HG02938 (cell line): ENCODE measurements at regions not wholly inside any gene's neighbourhood (a gene's known extent, or its start where the extent isn't known, plus 50 kb on each side); places are given as distances from the start of the nearest gene placed in this dataset.
"Not testable (repeated sequence)": the region's sequence is repeated elsewhere in the genome, so short reads cannot be mapped to it uniquely, and the experiment has no call there.

ENCODE experiments used
- ATAC-seq: cut with Tn5 transposase; IDR thresholded peaks from one replicate; pipeline ENCODE4 v1.9.1; 2021; ENCODE audit warnings: mild to moderate bottlenecking, moderate library complexity; ENCODE audit not compliant: unreplicated experiment

GRCh38 chr10:32217216-32217615, 129.7 kb downstream of the EPC1 start:
- no peak for ATAC-seq

GRCh38 chr10:32213838-32214237, 133.1 kb downstream of the EPC1 start:
- not testable (repeated sequence) for ATAC-seq

GRCh38 chr10:32211046-32211363, 136.0 kb downstream of the EPC1 start:
- no peak for ATAC-seq

- no peak for ATAC-seq
Measured at GRCh38 chr10:32210306-32211045, 136.5 kb downstream of the EPC1 start.

GRCh38 chr10:32208005-32208404, 139.0 kb downstream of the EPC1 start:
- not testable (repeated sequence) for ATAC-seq

- ATAC-seq: peak; percentile 71
Measured at GRCh38 chr10:32207544-32207943, 139.4 kb downstream of the EPC1 start.

GRCh38 chr10:32205670-32206069, 141.3 kb downstream of the EPC1 start:
- no peak for ATAC-seq

GRCh38 chr10:32204606-32205005, 142.4 kb downstream of the EPC1 start:
- ATAC-seq: no peak

GRCh38 chr10:32199714-32200394, 143.6 kb upstream of the KIF5B start:
- ATAC-seq: no peak

- ATAC-seq: no peak
Measured at GRCh38 chr10:32197423-32197822, 141.2 kb upstream of the KIF5B start.

- ATAC-seq: peak; percentile 75
Measured at GRCh38 chr10:32190890-32191491, 134.8 kb upstream of the KIF5B start.

GRCh38 chr10:32189400-32190084, 133.3 kb upstream of the KIF5B start:
- no peak for ATAC-seq

GRCh38 chr10:32188601-32189000, 132.4 kb upstream of the KIF5B start:
- not testable (repeated sequence) for ATAC-seq

GRCh38 chr10:32187686-32188085, 131.5 kb upstream of the KIF5B start:
- ATAC-seq: no peak

GRCh38 chr10:32183652-32184051, 127.4 kb upstream of the KIF5B start:
- ATAC-seq: not testable (repeated sequence)

- no peak for ATAC-seq
Measured at GRCh38 chr10:32182476-32182875, 126.3 kb upstream of the KIF5B start.

GRCh38 chr10:32180390-32181280, 124.4 kb upstream of the KIF5B start:
- no peak for ATAC-seq

- ATAC-seq: no peak
Measured at GRCh38 chr10:32179836-32180235, 123.6 kb upstream of the KIF5B start.

GRCh38 chr10:32177594-32177993, 121.4 kb upstream of the KIF5B start:
- ATAC-seq: not testable (repeated sequence)

- ATAC-seq: no peak
Measured at GRCh38 chr10:32175629-32176028, 119.4 kb upstream of the KIF5B start.
